GM21786 (cell line): ENCODE measurements at regions not wholly inside any gene's neighbourhood (a gene's known extent, or its start where the extent isn't known, plus 50 kb on each side); places are given as distances from the start of the nearest gene placed in this dataset.
"Not testable (repeated sequence)": the region's sequence is repeated elsewhere in the genome, so short reads cannot be mapped to it uniquely, and the experiment has no call there.

ENCODE experiments used
- ATAC-seq: cut with Tn5 transposase; IDR thresholded peaks from one replicate; pipeline ENCODE4 v1.9.1; 2021; ENCODE audit not compliant: unreplicated experiment

- no peak for ATAC-seq
Observed at GRCh38 chr19:30066781-30067759, 125.0 kb downstream of the URI1 start.

DNA sequence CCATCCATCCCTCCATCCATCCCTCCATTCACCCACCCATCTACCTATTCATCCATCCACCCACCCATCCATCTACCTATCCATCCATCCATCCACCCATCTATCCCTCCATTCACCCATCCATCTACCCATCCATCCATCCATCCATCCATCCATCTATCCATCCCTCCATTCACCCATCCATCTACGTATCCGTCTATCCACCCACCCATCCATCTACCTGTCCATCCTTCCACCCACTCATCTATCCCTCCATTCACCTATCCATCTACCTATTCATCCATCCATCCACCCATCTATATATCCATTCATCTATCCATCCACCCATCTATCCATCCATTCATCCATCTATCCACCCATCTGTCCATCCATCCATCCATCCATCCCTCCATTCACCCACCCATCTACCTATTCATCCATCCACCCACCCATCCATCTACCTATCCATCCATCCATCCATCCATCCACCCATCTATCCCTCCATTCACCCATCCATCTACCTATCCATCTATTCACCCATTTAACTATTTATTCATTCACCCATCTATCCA is 126.0 kb downstream of the URI1 start:
- ATAC-seq = not testable (repeated sequence)

- ATAC-seq = no peak
Observed at GRCh38 chr19:30068528-30069395, 126.7 kb downstream of the URI1 start.

DNA sequence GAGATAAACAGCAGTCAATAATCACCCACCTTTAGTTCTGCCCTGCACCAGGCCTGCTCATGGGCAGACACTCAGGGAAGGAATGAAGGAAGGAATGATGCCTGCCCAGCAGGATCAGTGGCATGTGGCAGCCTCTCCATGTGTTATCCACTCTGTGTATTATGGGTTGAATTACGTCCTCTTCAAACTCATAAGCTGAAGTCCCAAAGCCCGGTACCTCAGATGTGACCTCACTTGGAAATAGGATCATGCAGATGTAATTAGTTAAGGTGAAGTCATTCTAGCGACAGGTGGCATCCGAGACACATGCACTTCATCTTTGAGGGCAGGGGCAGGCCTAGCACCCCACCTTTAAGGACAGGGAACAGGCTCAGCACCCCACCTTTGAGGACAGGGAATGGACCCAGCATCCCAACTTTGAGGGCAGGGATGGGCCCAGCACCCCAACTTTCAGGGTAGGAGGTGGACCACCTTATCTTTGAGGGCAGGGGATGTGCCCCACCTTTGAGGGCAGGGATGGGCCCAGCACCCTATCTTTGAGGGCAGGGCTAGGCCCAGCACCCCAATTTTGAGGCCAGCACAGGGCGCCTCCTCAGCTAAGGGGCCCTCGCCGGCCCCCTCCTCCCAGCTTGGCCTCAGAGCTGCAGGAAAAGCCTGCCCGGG is 127.6 kb downstream of the URI1 start:
- ATAC-seq = no peak

GRCh38 chr19:30070198-30070967 is 128.3 kb downstream of the URI1 start:
- ATAC-seq = no peak

- no peak for ATAC-seq
Observed at GRCh38 chr19:30070968-30071632, 129.1 kb downstream of the URI1 start.

- ATAC-seq = no peak
Observed at GRCh38 chr19:30071871-30072270, 129.8 kb downstream of the URI1 start.

DNA sequence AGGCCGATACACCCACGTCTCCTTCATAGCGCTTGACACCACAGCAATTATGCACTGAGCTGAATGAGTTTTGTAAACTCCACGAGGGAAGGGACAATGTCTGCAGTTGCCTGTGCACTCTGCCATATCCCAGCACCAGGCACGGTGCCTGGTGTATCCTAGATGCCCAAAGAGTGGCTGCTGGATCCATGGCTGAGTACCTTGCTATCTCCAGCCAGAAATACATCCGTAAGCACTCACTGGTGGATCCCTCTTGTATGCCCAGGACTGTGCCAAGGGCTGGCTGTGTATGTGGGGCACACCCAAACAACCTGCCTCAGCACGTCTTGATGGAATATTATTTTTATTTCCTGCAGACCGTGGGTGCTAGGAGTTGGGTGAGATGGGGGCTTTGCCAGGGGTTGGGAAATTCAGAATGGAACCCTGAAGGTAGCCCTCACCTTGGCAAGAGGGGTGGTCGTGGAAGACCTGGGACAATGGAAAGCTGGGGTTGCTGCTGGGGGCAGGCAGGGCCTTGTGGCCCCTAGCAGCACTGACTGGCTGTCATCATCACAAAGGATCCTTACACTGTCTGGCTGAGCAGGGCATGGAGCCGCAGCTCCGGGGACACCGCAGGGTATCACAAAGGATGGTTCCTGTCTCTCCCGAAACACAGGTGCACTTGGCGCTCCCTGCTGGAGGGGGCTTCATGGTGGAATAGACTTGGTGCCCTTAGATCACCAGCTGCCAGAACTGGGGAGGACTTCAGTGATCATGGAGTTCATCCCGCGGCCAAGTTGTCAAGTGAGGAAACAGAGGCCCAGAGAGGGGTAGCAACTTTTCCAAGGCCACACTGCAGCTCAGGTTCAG is 131.3 kb downstream of the URI1 start:
- no peak for ATAC-seq

GRCh38 chr19:30074096-30074495 is 132.1 kb downstream of the URI1 start:
- ATAC-seq = no peak

DNA sequence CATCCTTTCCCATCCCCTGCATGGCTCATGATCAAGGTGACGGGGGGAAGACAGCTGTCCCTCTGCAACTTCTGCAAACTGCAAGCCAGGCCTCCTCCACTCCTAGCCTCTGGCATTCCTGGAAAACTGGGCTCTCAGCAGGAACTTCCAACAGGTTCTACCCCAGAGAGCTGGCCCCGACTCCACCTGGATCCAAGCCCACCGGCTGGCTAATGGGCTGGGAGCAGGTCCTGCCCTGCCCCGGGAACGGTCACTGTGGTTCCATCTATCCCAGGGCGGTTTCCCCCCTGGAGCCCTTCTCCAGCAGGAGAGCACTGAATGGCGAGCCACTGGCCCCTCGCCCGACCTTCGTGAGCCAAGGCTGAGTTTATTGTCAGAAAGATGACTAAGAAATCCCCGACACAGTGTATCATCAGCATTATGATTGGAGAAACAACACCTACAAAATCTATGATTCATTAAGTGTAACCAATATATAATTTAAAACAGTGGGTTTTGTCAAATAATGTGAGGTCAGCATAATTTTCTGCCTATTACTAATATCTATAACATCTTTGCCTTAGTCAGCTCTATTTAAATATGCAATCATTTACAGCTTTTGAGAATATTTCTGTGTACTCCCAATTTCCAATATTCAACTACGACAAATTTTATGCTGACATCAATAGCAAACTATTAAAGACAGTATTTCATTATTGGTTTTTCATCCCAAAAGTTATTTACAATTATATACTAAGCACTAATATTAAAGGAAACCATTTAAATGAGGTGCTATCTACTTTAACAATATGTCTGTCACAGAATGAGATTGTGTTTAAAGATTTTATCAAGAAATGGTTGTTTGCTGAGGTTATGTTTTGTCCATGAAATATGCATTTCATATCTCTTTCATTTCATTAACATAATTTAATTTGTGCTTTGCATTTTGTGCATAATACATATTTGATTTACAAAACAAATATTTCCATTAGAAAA is 133.0 kb downstream of the URI1 start:
- no peak for ATAC-seq

GRCh38 chr19:30076101-30076551 is 134.1 kb downstream of the URI1 start:
- ATAC-seq = no peak

DNA sequence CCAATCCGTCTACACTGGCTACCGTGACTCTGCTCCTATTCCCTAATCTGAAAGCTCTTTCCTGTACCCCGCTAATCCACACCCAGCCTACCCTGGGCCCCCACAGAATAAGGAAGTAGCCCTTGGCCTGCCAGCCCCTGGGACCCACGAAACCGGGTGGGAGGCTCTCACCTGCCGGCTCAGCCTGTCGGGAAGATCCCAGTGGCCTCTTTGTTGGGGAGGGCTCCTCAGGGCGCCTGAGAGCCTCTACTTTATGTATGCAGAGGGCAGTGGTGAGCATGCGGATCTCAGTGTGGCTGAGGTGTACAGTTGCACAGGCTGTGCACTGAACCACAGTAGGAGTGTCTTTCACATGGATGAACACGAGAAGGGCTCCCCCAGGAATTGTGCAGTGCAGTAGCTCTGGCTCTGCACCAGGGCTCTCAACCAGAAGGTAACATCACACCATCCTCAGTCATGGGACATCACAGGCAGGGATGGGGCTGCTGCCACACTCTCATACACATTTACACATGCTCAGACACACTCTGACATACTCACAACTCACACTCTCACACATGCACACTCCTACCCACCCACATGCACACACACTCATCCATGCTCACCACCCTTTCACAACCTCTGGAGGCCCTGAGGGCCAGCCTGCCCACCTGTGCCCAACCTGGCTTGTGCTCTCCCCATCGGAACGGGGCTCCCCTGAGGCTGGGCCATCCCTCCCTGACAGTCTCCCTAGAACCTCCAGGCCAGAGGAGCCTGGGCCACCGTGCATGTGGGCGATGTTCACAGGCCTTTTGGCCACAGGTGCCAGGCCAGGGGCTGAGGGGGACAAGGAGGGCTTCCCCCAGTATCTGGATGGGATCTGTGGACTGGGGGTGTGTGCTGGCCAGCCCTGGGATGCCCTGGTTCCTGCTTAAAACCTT is 135.0 kb downstream of the URI1 start:
- ATAC-seq = no peak

GRCh38 chr19:30077851-30078355 is 135.9 kb downstream of the URI1 start:
- no peak for ATAC-seq

- no peak for ATAC-seq
Observed at GRCh38 chr19:30078381-30078910, 136.4 kb downstream of the URI1 start.

- no peak for ATAC-seq
Observed at GRCh38 chr19:30079200-30079599, 137.2 kb downstream of the URI1 start.

DNA sequence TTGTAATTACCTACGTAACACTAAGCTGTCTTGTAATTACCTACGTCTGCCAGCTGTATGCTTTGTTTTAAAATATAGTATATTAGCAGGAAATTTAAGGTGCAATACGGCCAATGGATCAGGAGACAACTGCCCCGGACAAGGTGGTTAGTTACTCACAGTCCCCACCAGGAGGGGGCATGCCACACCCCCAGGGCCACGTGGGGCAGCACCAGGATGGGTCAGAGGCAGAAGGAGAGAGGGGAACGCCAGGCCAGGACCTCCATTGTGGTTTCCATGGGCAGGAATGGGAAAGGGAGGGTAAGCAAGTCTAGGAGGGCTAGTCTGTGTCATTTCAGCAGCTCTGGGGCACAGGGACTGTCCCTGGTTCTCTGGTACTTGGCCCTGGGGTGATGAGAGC is 140.1 kb downstream of the URI1 start:
- ATAC-seq = no peak
